ENCODE measurements at regions not wholly inside any gene's neighbourhood (a gene's known extent, or its start where the extent isn't known, plus 50 kb on each side); places are given as distances from the start of the nearest gene placed in this dataset.

- Histone ChIP-seq H3K27me3 (ENCODE audit: insufficient read depth, poor library complexity, severe bottlenecking) (no peaks in the 10 kb centered on the region), H3K9me3 (ENCODE audit: severe bottlenecking) (no peaks in the 10 kb centered on the region), H3K27ac (ENCODE audit: poor library complexity, severe bottlenecking) (no peak overlapping the region), H3K4me3 (ENCODE audit: severe bottlenecking) (no peak overlapping the region), H3K36me3 (ENCODE audit: low read depth) (no peaks in the 10 kb centered on the region), H3K4me1 (ENCODE audit: insufficient read depth, poor library complexity, severe bottlenecking) (no peaks in the 10 kb centered on the region)
- TF ChIP-seq CTCF (IDR thresholded peaks at IDR 0.05; ENCODE audit: poor library complexity, severe bottlenecking): no peak
- no peak for DNase-seq (ENCODE audit: low spot score)
- ATAC-seq (ENCODE audit: low read depth): no peak
Observed at GRCh38 chrX:94551831-94552230, 877.8 kb downstream of the FAM133A start.

- no peak overlapping the region for H3K4me3 ChIP-seq (ENCODE audit: severe bottlenecking)
Observed at GRCh38 chrX:94560930-94561329, 886.9 kb downstream of the FAM133A start.

GRCh38 chrX:94576367-94577004, 902.5 kb downstream of the FAM133A start:
- no peaks in the 10 kb centered on the region for H3K9me3 ChIP-seq (ENCODE audit: severe bottlenecking)

More at GRCh38 chrX:94560930-94561329, 886.9 kb downstream of the FAM133A start:
- Histone ChIP-seq H3K4me1 (ENCODE audit: insufficient read depth, poor library complexity, severe bottlenecking) (no peaks in the 10 kb centered on the region), H3K36me3 (ENCODE audit: low read depth) (no peaks in the 10 kb centered on the region), H3K27ac (ENCODE audit: poor library complexity, severe bottlenecking) (no peak overlapping the region), H3K27me3 (ENCODE audit: insufficient read depth, poor library complexity, severe bottlenecking) (no peaks in the 10 kb centered on the region), H3K9me3 (ENCODE audit: severe bottlenecking) (no peaks in the 10 kb centered on the region)
- no peak for DNase-seq (ENCODE audit: low spot score)
- TF ChIP-seq CTCF (IDR thresholded peaks at IDR 0.05; ENCODE audit: poor library complexity, severe bottlenecking): no peak
- no peak for ATAC-seq (ENCODE audit: low read depth)

GRCh38 chrX:94600077-94600476, 926.1 kb downstream of the FAM133A start:
- H3K27me3 ChIP-seq (ENCODE audit: insufficient read depth, poor library complexity, severe bottlenecking): no peaks in the 10 kb centered on the region
- no peak for DNase-seq (ENCODE audit: low spot score)
- no peak overlapping the region for H3K27ac ChIP-seq (ENCODE audit: poor library complexity, severe bottlenecking)
- H3K9me3 ChIP-seq (ENCODE audit: severe bottlenecking): no peaks in the 10 kb centered on the region
- H3K36me3 ChIP-seq (ENCODE audit: low read depth): no peaks in the 10 kb centered on the region
- ATAC-seq (ENCODE audit: low read depth): no peak
- H3K4me3 ChIP-seq (ENCODE audit: severe bottlenecking): no peak overlapping the region
- H3K4me1 ChIP-seq (ENCODE audit: insufficient read depth, poor library complexity, severe bottlenecking): no peaks in the 10 kb centered on the region
- TF ChIP-seq CTCF (IDR thresholded peaks at IDR 0.05; ENCODE audit: poor library complexity, severe bottlenecking): no peak

More at GRCh38 chrX:94576367-94577004, 902.5 kb downstream of the FAM133A start:
- DNase-seq (ENCODE audit: low spot score) (no peak), ATAC-seq (ENCODE audit: low read depth) (no peak)
- H3K27me3 ChIP-seq (ENCODE audit: insufficient read depth, poor library complexity, severe bottlenecking): no peaks in the 10 kb centered on the region
- H3K27ac ChIP-seq (ENCODE audit: poor library complexity, severe bottlenecking): no peak overlapping the region
- peak; percentile 40 for TF ChIP-seq CTCF (IDR thresholded peaks at IDR 0.05; ENCODE audit: poor library complexity, severe bottlenecking)
- H3K4me3 ChIP-seq (ENCODE audit: severe bottlenecking): no peak overlapping the region
- H3K4me1 ChIP-seq (ENCODE audit: insufficient read depth, poor library complexity, severe bottlenecking): no peaks in the 10 kb centered on the region
- H3K36me3 ChIP-seq (ENCODE audit: low read depth): no peaks in the 10 kb centered on the region

GRCh38 chrX:94612140-94612539, 938.1 kb downstream of the FAM133A start:
- Histone ChIP-seq H3K9me3 (ENCODE audit: severe bottlenecking) (no peaks in the 10 kb centered on the region), H3K4me1 (ENCODE audit: insufficient read depth, poor library complexity, severe bottlenecking) (no peaks in the 10 kb centered on the region), H3K27ac (ENCODE audit: poor library complexity, severe bottlenecking) (no peak overlapping the region), H3K4me3 (ENCODE audit: severe bottlenecking) (no peak overlapping the region), H3K27me3 (ENCODE audit: insufficient read depth, poor library complexity, severe bottlenecking) (no peaks in the 10 kb centered on the region), H3K36me3 (ENCODE audit: low read depth) (no peaks in the 10 kb centered on the region)
- TF ChIP-seq CTCF (IDR thresholded peaks at IDR 0.05; ENCODE audit: poor library complexity, severe bottlenecking): no peak
- no peak for DNase-seq (ENCODE audit: low spot score)
- ATAC-seq (ENCODE audit: low read depth): no peak
